H1 (cell line): ENCODE measurements at regions not wholly inside any gene's neighbourhood (a gene's known extent, or its start where the extent isn't known, plus 50 kb on each side); places are given as distances from the start of the nearest gene placed in this dataset.

ENCODE experiments used
- CTCF ChIA-PET: fragments of 300-600 bp; sonication (Branson Sonifier 250); formaldehyde crosslinking; loops from one replicate; lab custom pipeline; 2021; ENCODE audit not compliant: partially characterized antibody; lab: Charles Lee
- POLR2A ChIA-PET: fragments of 300-600 bp; sonication (Branson Sonifier 250); formaldehyde crosslinking; loops from one replicate; lab custom pipeline; 2021; ENCODE audit warnings: inconsistent platforms; ENCODE audit not compliant: partially characterized antibody; lab: Charles Lee
- DNase-seq, 2 experiments: peaks; one replicate each; pipeline versions ENCODE4 v3.0.0 to v3.0.0-alpha.2; 2010 to 2022; ENCODE audit warnings: low spot score in 2 of 2, low read depth in 1 of 2, mixed read lengths in 1 of 2
- FAIRE-seq: peaks from 2 replicates; lab custom pipeline; 2011; peaks lifted over from hg19 to GRCh38; lab: Jason Lieb, UNC
- H2AFZ ChIP-seq: 2 replicates; pipeline ENCODE4 v1.8.1; 2012; ENCODE audit warnings: low read length, inconsistent platforms
- H2AK5ac ChIP-seq: 2 replicates; pipeline ENCODE4 v1.6.1; 2013; ENCODE audit warnings: low read depth, low read length
- H2BK120ac ChIP-seq: replicated peaks from 2 replicates; pipeline ENCODE3; 2013; ENCODE audit warnings: low read depth, low read length, inconsistent platforms
- H2BK12ac ChIP-seq: 2 replicates; pipeline ENCODE4 v1.6.1; 2013; ENCODE audit warnings: low read depth, low read length
- H2BK15ac ChIP-seq: 2 replicates; pipeline ENCODE4 v1.6.1; 2013; ENCODE audit warnings: low read length
- H2BK20ac ChIP-seq: 2 replicates; pipeline ENCODE4 v1.6.1; 2013; ENCODE audit warnings: low read length
- H2BK5ac ChIP-seq: 2 replicates; pipeline ENCODE4 v1.6.1; 2013; ENCODE audit warnings: low read depth, low read length
- H3K14ac ChIP-seq: 2 replicates; pipeline ENCODE4 v1.6.1; 2013; ENCODE audit warnings: inconsistent platforms; ENCODE audit not compliant: insufficient read length
- H3K18ac ChIP-seq: 2 replicates; pipeline ENCODE4 v1.6.1; 2013; ENCODE audit warnings: low read length; ENCODE audit errors: extremely low read depth
- H3K23ac ChIP-seq: 2 replicates; pipeline ENCODE4 v1.6.1; 2013; ENCODE audit warnings: inconsistent platforms; ENCODE audit not compliant: insufficient read length
- H3K23me2 ChIP-seq: 2 replicates; pipeline ENCODE4 v1.6.1; 2013; ENCODE audit warnings: low read depth, low read length
- H3K27ac ChIP-seq: 2 replicates; pipeline ENCODE4 v1.6.1; 2011; ENCODE audit warnings: low read depth, low read length, inconsistent platforms
- H3K27me3 ChIP-seq, 4 experiments: replicated peaks in 1 of 4; 1 replicate in 1 of 4; 2 replicates in 3 of 4; pipeline versions ENCODE4 v1.6.1 to v1.8.1; 2011 to 2013; ENCODE audit warnings: low read length in 3 of 4, mild to moderate bottlenecking in 3 of 4, inconsistent platforms in 2 of 4, mixed read lengths in 2 of 4, moderate library complexity in 1 of 4; ENCODE audit not compliant: control insufficient read depth in 3 of 4, insufficient read depth in 3 of 4; ENCODE audit errors: extremely low read depth in 1 of 4
- H3K36me3 ChIP-seq, 4 experiments: 2 replicates each; pipeline versions ENCODE4 v1.6.1 to v1.8.1; 2011 to 2013; ENCODE audit warnings: mild to moderate bottlenecking in 4 of 4, low read length in 3 of 4, moderate library complexity in 2 of 4, control low read depth in 1 of 4, inconsistent platforms in 1 of 4; ENCODE audit not compliant: insufficient read depth in 4 of 4, control insufficient read depth in 2 of 4
- H3K4ac ChIP-seq: replicated peaks from 2 replicates; pipeline ENCODE3; 2013; ENCODE audit warnings: low read length, low read depth, mixed read lengths, inconsistent platforms; ENCODE audit not compliant: insufficient read length
- H3K4me1 ChIP-seq, 4 experiments: replicated peaks in 1 of 4; 1 replicate in 1 of 4; 2 replicates in 3 of 4; pipeline versions ENCODE4 v1.6.1 to v1.8.1; 2011 to 2013; ENCODE audit warnings: low read length in 3 of 4, inconsistent platforms in 2 of 4, mixed read lengths in 1 of 4; ENCODE audit not compliant: insufficient read depth in 4 of 4, control insufficient read depth in 3 of 4
- H3K4me2 ChIP-seq, 2 experiments: 2 replicates each; pipeline versions ENCODE4 v1.6.1 to v1.8.1; 2011 to 2013; ENCODE audit warnings: low read depth in 2 of 2, low read length in 2 of 2, control low read depth in 1 of 2, inconsistent platforms in 1 of 2, mild to moderate bottlenecking in 1 of 2; ENCODE audit not compliant: insufficient read depth in 1 of 2
- H3K4me3 ChIP-seq, 4 experiments: fragments of 200-600, 300-600 bp in 1 of 4; sonication (generic), shearing (Covaris generic), sonication (Bioruptor Twin) in 1 of 4; 2 replicates each; pipeline versions ENCODE4 v1.5.1 to v1.8.1; 2011 to 2016; ENCODE audit warnings: low read length in 4 of 4, low read depth in 3 of 4, control low read depth in 2 of 4, inconsistent platforms in 2 of 4, mild to moderate bottlenecking in 2 of 4, mixed read lengths in 1 of 4, moderate library complexity in 1 of 4; ENCODE audit not compliant: insufficient read depth in 2 of 4; ENCODE audit errors: extremely low read depth in 1 of 4
- H3K56ac ChIP-seq: replicated peaks from 2 replicates; pipeline ENCODE3; 2013; ENCODE audit warnings: low read depth, mild to moderate bottlenecking, mixed read lengths, low read length, inconsistent platforms; ENCODE audit not compliant: insufficient read length
- H3K79me1 ChIP-seq: 2 replicates; pipeline ENCODE4 v1.6.1; 2013; ENCODE audit warnings: low read depth, low read length, control low read depth
- H3K79me2 ChIP-seq, 2 experiments: 2 replicates each; pipeline versions ENCODE4 v1.6.1 to v1.8.1; 2012 to 2013; ENCODE audit warnings: low read length in 2 of 2, mild to moderate bottlenecking in 2 of 2, inconsistent platforms in 1 of 2; ENCODE audit not compliant: insufficient read depth in 2 of 2, control insufficient read depth in 1 of 2
- H3K9ac ChIP-seq, 4 experiments: replicated peaks in 1 of 4; 1 replicate in 1 of 4; 2 replicates in 3 of 4; pipeline versions ENCODE4 v1.6.1 to v1.8.1; 2011 to 2013; ENCODE audit warnings: low read depth in 3 of 4, low read length in 3 of 4, control low read depth in 2 of 4, mild to moderate bottlenecking in 2 of 4, moderate library complexity in 2 of 4, inconsistent platforms in 1 of 4; ENCODE audit errors: extremely low read depth in 1 of 4
- H3K9me3 ChIP-seq, 2 experiments: 2 replicates each; pipeline versions ENCODE4 v1.6.1 to v1.8.1; 2012 to 2013; ENCODE audit warnings: mild to moderate bottlenecking in 2 of 2, moderate library complexity in 2 of 2, control low read depth in 1 of 2, inconsistent platforms in 1 of 2, low read depth in 1 of 2, low read length in 1 of 2, mixed read lengths in 1 of 2; ENCODE audit not compliant: insufficient read depth in 2 of 2
- H4K20me1 ChIP-seq, 2 experiments: replicated peaks in 1 of 2; 2 replicates each; pipeline versions ENCODE3 to v1.8.1; 2011 to 2013; ENCODE audit warnings: inconsistent platforms in 2 of 2, low read length in 2 of 2, mild to moderate bottlenecking in 1 of 2; ENCODE audit not compliant: insufficient read depth in 2 of 2, control insufficient read depth in 1 of 2
- H4K5ac ChIP-seq: 2 replicates; pipeline ENCODE4 v1.6.1; 2013; ENCODE audit warnings: low read length, low read depth, mixed read lengths, inconsistent platforms; ENCODE audit not compliant: insufficient read length
- H4K8ac ChIP-seq: 2 replicates; pipeline ENCODE4 v1.8.0; 2013; ENCODE audit warnings: mild to moderate bottlenecking, moderate library complexity, low read length, inconsistent platforms; ENCODE audit not compliant: insufficient read depth; ENCODE audit errors: extremely low read depth
- H4K91ac ChIP-seq: replicated peaks from 2 replicates; pipeline ENCODE3; 2013; ENCODE audit warnings: low read length, mixed read lengths, inconsistent platforms; ENCODE audit not compliant: insufficient read length
- ASH2L ChIP-seq: fragments of 200-600, 300-600 bp; sonication (generic); IDR thresholded peaks from one replicate; pipeline ENCODE4 v1.7.1; 2017; ENCODE audit warnings: low read length
- GABPA ChIP-seq: IDR thresholded peaks from 2 replicates; pipeline ENCODE4 v1.6.1; 2011; ENCODE audit warnings: mild to moderate bottlenecking, low read length, moderate library complexity, borderline replicate concordance; ENCODE audit not compliant: insufficient read depth
- POU5F1 ChIP-seq: IDR thresholded peaks from 2 replicates; pipeline ENCODE4 v1.6.1; 2011; ENCODE audit warnings: low read depth, mild to moderate bottlenecking, low read length, moderate library complexity
- TAF7 ChIP-seq: optimal IDR thresholded peaks from 2 replicates; pipeline ENCODE3; 2011; ENCODE audit warnings: low read depth, mild to moderate bottlenecking, inconsistent platforms, low read length, moderate library complexity, borderline replicate concordance
- WGBS, 2 experiments: shearing (Covaris generic) in 1 of 2; methylation state at CpG; one replicate each; pipeline versions ENCODE4 v1.1.6 to v1.1.7; 2013 to 2015; ENCODE audit warnings: low lambda C conversion rate in 2 of 2, mixed read lengths in 2 of 2, inconsistent platforms in 1 of 2, low coverage in 1 of 2, missing lambda C conversion rate in 1 of 2; ENCODE audit not compliant: insufficient replicate concordance in 2 of 2, insufficient coverage in 1 of 2, insufficient read length in 1 of 2; ENCODE audit errors: extremely low coverage in 1 of 2, missing lambda C conversion rate in 1 of 2; 5-methylcytosine and 5-hydroxymethylcytosine counted together
- TF ChIP-seq, protein P1 (sequence below): IDR thresholded peaks from 2 replicates; pipeline ENCODE4 v1.6.1; 2012; ENCODE audit warnings: inconsistent platforms

GRCh38 chr5:56479126-56479525 lies 246.0 kb upstream of the ANKRD55 start:
- CTCF ChIA-PET = interaction anchor here (1.2 to 1.3 kb wide), 2 partner anchors 9 to 348 kb away, joined by 3 to 4 read pairs; no protein-coding TSS in a partner anchor

More at GRCh38 chr5:56479126-56479525, 246.0 kb upstream of the ANKRD55 start:
- H3K56ac ChIP-seq = no peak overlapping the region
- no peak overlapping the region for H4K91ac ChIP-seq
- POLR2A ChIA-PET = no interaction called here
- no peak overlapping the region for H2BK15ac ChIP-seq
- no peak overlapping the region for H2AFZ ChIP-seq
- TF ChIP-seq TAF7 = no peak
- TF ChIP-seq ASH2L = no peak
- TF ChIP-seq, protein P1, sequence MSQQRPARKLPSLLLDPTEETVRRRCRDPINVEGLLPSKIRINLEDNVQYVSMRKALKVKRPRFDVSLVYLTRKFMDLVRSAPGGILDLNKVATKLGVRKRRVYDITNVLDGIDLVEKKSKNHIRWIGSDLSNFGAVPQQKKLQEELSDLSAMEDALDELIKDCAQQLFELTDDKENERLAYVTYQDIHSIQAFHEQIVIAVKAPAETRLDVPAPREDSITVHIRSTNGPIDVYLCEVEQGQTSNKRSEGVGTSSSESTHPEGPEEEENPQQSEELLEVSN = no peak
- TF ChIP-seq POU5F1 = no peak
- TF ChIP-seq GABPA = no peak
- H3K27me3 ChIP-seq = peaks cover 0 to 30% (median 13%) of the 10 kb centered on the region in 4 experiments; a peak in 6 of 7 replicates
- no peak overlapping the region; a peak in 1 of 4 replicates for H3K4me2 ChIP-seq
- H3K79me2 ChIP-seq = no peaks in the 10 kb centered on the region
- H3K4me1 ChIP-seq = peaks cover 0 to 8% (median 3%) of the 10 kb centered on the region in 4 experiments; a peak in 3 of 7 replicates
- no peak overlapping the region for H3K14ac ChIP-seq
- H3K9ac ChIP-seq = no peak overlapping the region
- H3K4me3 ChIP-seq = no peak overlapping the region
- WGBS, 2 experiments = 94% methylated on average over 3 of the region's 3 CpGs; no CpG with 5 or more reads in 1 of the 2 experiments
- peaks cover 9% of the 10 kb centered on the region; the same call in 1 of the 2 replicates for H3K23me2 ChIP-seq
- no peak overlapping the region for H3K27ac ChIP-seq
- no peaks in the 10 kb centered on the region for H3K9me3 ChIP-seq
- no peak overlapping the region for H4K8ac ChIP-seq
- no peak overlapping the region for H3K18ac ChIP-seq
- H2BK5ac ChIP-seq = no peak overlapping the region
- H3K23ac ChIP-seq = no peak overlapping the region
- DNase-seq (no peak), FAIRE-seq (no peak)
- H2AK5ac ChIP-seq = no peak overlapping the region
- no peak overlapping the region for H3K4ac ChIP-seq
- no peak overlapping the region for H2BK120ac ChIP-seq
- H4K20me1 ChIP-seq = no peaks in the 10 kb centered on the region
- no peak overlapping the region for H2BK20ac ChIP-seq
- H3K79me1 ChIP-seq = no peaks in the 10 kb centered on the region
- no peak overlapping the region for H2BK12ac ChIP-seq
- H3K36me3 ChIP-seq = no peaks in the 10 kb centered on the region
- H4K5ac ChIP-seq = no peak overlapping the region
